ENCODE measurements at regions not wholly inside any gene's neighbourhood (a gene's known extent, or its start where the extent isn't known, plus 50 kb on each side); places are given as distances from the start of the nearest gene placed in this dataset.

- DNase-seq = no peak
These were observed 113.9 kb upstream of the MYL2 start, which contains the start of gene CUX2 for GRCh38 chr12:111034083-111034885. CUX2 (plus strand) TSS chr12:111034165.

GRCh38 chr12:111033281-111034082, 113.1 kb upstream of the MYL2 start:
- DNase-seq = no peak

GRCh38 chr12:111032591-111032919, 112.2 kb upstream of the MYL2 start:
- DNase-seq = no peak

GRCh38 chr12:111031916-111032590, 111.7 kb upstream of the MYL2 start:
- no peak for DNase-seq

GRCh38 chr12:111030800-111031199, 110.4 kb upstream of the MYL2 start:
- no peak for DNase-seq

GRCh38 chr12:111029732-111030131, 109.4 kb upstream of the MYL2 start:
- no peak for DNase-seq

GRCh38 chr12:111029305-111029704, 108.9 kb upstream of the MYL2 start:
- DNase-seq = no peak

GRCh38 chr12:111028830-111029229, 108.5 kb upstream of the MYL2 start:
- DNase-seq = no peak

- no peak for DNase-seq
These were observed 107.1 kb upstream of the MYL2 start for GRCh38 chr12:111027431-111027830.

- DNase-seq = no peak
These were observed 105.5 kb upstream of the MYL2 start for GRCh38 chr12:111025792-111026430.

GRCh38 chr12:111025301-111025700, 104.9 kb upstream of the MYL2 start:
- DNase-seq = no peak

GRCh38 chr12:111024205-111024801, 103.9 kb upstream of the MYL2 start:
- DNase-seq = peak in 1 of 2 donors; percentile 8

GRCh38 chr12:111022386-111022785, 102.0 kb upstream of the MYL2 start:
- DNase-seq = no peak

- no peak for DNase-seq
These were observed 94.2 kb upstream of the MYL2 start for GRCh38 chr12:111014547-111014946.

- DNase-seq = no peak
These were observed 92.5 kb upstream of the MYL2 start for GRCh38 chr12:111012918-111013317.

- no peak for DNase-seq
These were observed 91.7 kb upstream of the MYL2 start for GRCh38 chr12:111011999-111012600.

GRCh38 chr12:111010916-111011657, 90.7 kb upstream of the MYL2 start:
- no peak for DNase-seq

- DNase-seq = no peak
These were observed 89.7 kb upstream of the MYL2 start for GRCh38 chr12:111010061-111010460.

GRCh38 chr12:111006621-111007020, 86.2 kb upstream of the MYL2 start:
- DNase-seq = no peak

GRCh38 chr12:110998971-110999370, 78.6 kb upstream of the MYL2 start:
- DNase-seq = no peak

GRCh38 chr12:110998165-110998564, 77.8 kb upstream of the MYL2 start:
- DNase-seq = no peak
